RWPE2 (cell line): ENCODE measurements at regions not wholly inside any gene's neighbourhood (a gene's known extent, or its start where the extent isn't known, plus 50 kb on each side); places are given as distances from the start of the nearest gene placed in this dataset.

ENCODE experiments used
- ATAC-seq: fragments of 200-7000 bp; cut with Tn5 transposase; 3 replicates; pipeline ENCODE4 v1.9.1; 2021; ENCODE audit warnings: low read depth
- DNase-seq: peaks from one replicate; pipeline ENCODE4 v3.0.0-alpha.2; 2020; ENCODE audit warnings: low spot score
- H3K27ac ChIP-seq: fragments of 450-650 bp; 2 replicates; pipeline ENCODE4 v1.5.1; 2017; ENCODE audit warnings: mild to moderate bottlenecking; ENCODE audit not compliant: poor library complexity, severe bottlenecking
- H3K27me3 ChIP-seq: fragments of 250-450 bp; sonication (Bioruptor Pico); 2 replicates; pipeline ENCODE4 v1.5.1; 2021; ENCODE audit warnings: mild to moderate bottlenecking, moderate library complexity; ENCODE audit not compliant: insufficient read depth, poor library complexity, severe bottlenecking
- H3K36me3 ChIP-seq: fragments of 250-450 bp; sonication (Bioruptor Pico); 2 replicates; pipeline ENCODE4 v1.5.1; 2020; ENCODE audit warnings: low read depth, mild to moderate bottlenecking, moderate library complexity
- H3K4me1 ChIP-seq: fragments of 250-450 bp; sonication (Bioruptor Pico); 2 replicates; pipeline ENCODE4 v1.5.1; 2021; ENCODE audit warnings: mild to moderate bottlenecking, moderate library complexity; ENCODE audit not compliant: insufficient read depth, poor library complexity, severe bottlenecking
- H3K4me3 ChIP-seq: fragments of 250-450 bp; sonication (Bioruptor Pico); 2 replicates; pipeline ENCODE4 v1.5.1; 2021; ENCODE audit warnings: mild to moderate bottlenecking, moderate library complexity; ENCODE audit not compliant: severe bottlenecking
- H3K9me3 ChIP-seq: fragments of 250-450 bp; sonication (Bioruptor Pico); 2 replicates; pipeline ENCODE4 v1.5.1; 2021; ENCODE audit warnings: mild to moderate bottlenecking, moderate library complexity; ENCODE audit not compliant: severe bottlenecking
- TF ChIP-seq, protein P1 (sequence below): fragments of 450-650 bp; IDR thresholded peaks from one replicate; pipeline ENCODE4 v1.5.1; 2017; ENCODE audit warnings: mild to moderate bottlenecking, moderate library complexity; ENCODE audit not compliant: poor library complexity, severe bottlenecking

DNA sequence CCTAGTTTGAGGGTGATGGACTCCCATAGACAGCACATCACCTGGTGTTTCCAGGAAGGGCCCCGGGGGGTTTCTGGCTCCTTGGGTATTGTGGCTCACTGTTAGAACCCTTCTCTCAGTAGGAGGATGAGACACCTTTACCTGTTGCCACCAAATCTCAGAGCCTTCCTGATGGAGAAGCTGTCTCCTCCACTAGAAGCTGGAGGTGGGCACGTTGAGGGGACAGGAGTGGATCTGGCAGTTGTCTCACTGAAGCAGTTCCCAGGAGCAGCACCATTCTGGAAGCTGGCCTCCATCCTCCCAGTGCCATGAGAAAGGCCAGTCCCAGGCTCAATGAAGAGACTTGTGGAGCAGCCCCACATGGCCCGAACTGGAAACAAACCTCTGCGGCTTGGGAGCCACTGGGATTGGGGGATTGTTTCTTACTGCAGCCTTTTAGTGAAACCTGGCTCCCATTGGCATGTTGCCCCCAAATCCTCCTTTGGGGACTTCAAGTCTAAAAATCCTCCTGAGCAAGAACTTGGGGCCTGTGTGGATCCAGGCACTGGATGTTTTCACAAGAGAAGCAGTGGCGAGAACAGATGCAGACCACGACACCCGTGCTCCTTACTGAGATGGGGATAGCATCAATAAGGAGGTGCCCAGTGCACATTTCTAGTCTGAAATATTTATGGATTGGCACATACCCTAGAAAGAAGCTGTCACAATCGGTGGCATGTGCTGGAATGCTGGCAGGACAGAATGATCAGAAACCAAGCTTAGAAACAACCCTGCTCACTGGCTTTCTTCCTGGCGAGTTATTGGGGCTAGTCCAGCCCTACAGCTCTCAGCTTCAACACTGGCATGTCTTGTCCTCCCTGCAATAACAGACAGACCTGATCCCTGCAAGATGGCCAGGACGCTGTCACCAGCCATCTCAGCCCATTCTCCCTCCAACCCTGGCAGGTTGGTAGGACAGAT lies 223.7 kb upstream of the AJAP1 start:
- H3K27ac ChIP-seq, result no peak overlapping the region
- H3K36me3 ChIP-seq, result no peaks in the 10 kb centered on the region
- H3K9me3 ChIP-seq, result no peaks in the 10 kb centered on the region
- TF ChIP-seq, protein P1, sequence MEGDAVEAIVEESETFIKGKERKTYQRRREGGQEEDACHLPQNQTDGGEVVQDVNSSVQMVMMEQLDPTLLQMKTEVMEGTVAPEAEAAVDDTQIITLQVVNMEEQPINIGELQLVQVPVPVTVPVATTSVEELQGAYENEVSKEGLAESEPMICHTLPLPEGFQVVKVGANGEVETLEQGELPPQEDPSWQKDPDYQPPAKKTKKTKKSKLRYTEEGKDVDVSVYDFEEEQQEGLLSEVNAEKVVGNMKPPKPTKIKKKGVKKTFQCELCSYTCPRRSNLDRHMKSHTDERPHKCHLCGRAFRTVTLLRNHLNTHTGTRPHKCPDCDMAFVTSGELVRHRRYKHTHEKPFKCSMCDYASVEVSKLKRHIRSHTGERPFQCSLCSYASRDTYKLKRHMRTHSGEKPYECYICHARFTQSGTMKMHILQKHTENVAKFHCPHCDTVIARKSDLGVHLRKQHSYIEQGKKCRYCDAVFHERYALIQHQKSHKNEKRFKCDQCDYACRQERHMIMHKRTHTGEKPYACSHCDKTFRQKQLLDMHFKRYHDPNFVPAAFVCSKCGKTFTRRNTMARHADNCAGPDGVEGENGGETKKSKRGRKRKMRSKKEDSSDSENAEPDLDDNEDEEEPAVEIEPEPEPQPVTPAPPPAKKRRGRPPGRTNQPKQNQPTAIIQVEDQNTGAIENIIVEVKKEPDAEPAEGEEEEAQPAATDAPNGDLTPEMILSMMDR, result no peak
- no peaks in the 10 kb centered on the region for H3K27me3 ChIP-seq
- H3K4me3 ChIP-seq, result no peak overlapping the region
- peaks cover 4% of the 10 kb centered on the region for H3K4me1 ChIP-seq
- ATAC-seq, result no peak
- no peak for DNase-seq

DNA sequence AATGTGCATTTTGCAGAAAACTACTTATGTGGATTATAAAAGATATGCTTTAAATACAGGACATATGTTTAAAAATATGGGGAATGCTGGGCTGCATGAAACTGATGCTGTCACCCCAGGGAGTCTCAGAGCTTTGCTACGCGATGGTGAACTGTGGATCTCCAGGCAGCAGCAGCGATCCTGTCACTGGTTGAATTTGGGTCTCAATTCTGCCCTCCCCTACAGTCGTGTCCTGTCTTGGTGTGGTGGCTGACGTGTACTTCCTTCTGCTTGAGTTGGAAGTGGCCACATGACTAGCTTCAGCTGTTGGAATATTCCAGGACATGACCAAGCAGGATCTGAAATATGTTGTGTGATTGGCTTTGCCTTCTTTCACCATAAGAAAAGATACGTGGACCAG lies 222.9 kb upstream of the AJAP1 start:
- TF ChIP-seq, protein P1, result no peak
- Histone ChIP-seq H3K27me3 (no peaks in the 10 kb centered on the region), H3K36me3 (no peaks in the 10 kb centered on the region), H3K4me1 (peaks cover 4% of the 10 kb centered on the region), H3K4me3 (no peak overlapping the region), H3K27ac (no peak overlapping the region), H3K9me3 (no peaks in the 10 kb centered on the region)
- no peak for ATAC-seq
- no peak for DNase-seq

DNA sequence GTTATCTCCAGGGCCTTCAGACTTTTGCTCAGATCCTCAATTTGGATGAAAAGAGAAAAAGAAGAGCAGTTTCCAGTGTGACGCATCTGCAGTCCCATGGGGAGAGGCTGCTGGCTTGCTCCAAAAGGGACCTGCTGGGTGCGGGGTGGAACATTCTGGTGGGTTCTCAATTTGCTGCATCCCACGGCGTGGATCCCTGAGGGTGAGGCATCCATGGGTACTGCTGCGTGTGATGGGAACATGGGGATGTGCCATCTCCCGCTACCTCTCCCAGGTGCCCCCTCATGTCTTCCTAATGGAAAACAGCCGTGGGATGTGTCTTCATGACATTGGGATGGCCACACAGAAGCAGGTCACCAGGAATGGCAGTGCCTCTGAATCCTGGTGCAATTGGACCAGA lies 221.3 kb upstream of the AJAP1 start:
- H3K4me1 ChIP-seq, result peaks cover 4% of the 10 kb centered on the region
- DNase-seq (no peak), ATAC-seq (no peak)
- no peaks in the 10 kb centered on the region for H3K36me3 ChIP-seq
- H3K9me3 ChIP-seq, result no peaks in the 10 kb centered on the region
- H3K27me3 ChIP-seq, result no peaks in the 10 kb centered on the region
- H3K27ac ChIP-seq, result no peak overlapping the region
- no peak overlapping the region for H3K4me3 ChIP-seq
- TF ChIP-seq, protein P1, result no peak

DNA sequence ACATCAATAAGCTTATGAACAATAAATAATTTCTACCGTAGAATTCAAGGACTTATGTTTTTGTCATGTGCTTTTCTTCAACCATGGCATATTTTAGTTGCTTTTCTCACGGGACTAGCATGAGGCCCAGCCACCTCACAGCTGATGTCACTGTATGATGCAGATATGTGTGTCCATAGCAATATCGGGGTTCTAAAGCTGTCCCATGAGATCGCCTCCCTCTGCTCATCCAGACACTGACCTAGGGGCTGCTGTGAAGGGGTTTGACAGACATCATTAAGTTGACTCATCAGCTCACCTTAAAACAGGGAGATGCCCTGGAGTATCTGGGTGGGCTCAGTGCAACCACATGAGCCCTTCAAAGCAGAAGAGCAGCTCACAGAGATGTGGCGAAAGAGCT lies 210.3 kb upstream of the AJAP1 start:
- no peaks in the 10 kb centered on the region for H3K9me3 ChIP-seq
- no peak overlapping the region for H3K27ac ChIP-seq
- TF ChIP-seq, protein P1, result no peak
- H3K27me3 ChIP-seq, result no peaks in the 10 kb centered on the region
- no peak for DNase-seq
- ATAC-seq, result no peak
- no peak overlapping the region for H3K4me3 ChIP-seq
- no peaks in the 10 kb centered on the region for H3K36me3 ChIP-seq
- H3K4me1 ChIP-seq, result no peaks in the 10 kb centered on the region
